Liver (tissue), 7 donors: ENCODE measurements at regions not wholly inside any gene's neighbourhood (a gene's known extent, or its start where the extent isn't known, plus 50 kb on each side); places are given as distances from the start of the nearest gene placed in this dataset.
"Not testable (repeated sequence)": the region's sequence is repeated elsewhere in the genome, so short reads cannot be mapped to it uniquely, and the experiment has no call there.

ENCODE experiments used
- DNase-seq: peaks from one replicate; pipeline ENCODE4 v3.0.0-alpha.2; 2017; ENCODE audit warnings: low spot score
- H3K27ac ChIP-seq, 2 donors: one replicate each; pipeline ENCODE4 v1.7.0; 2013; ENCODE audit warnings: inconsistent platforms in 2 of 2, low read length in 2 of 2, control low read depth in 1 of 2, low read depth in 1 of 2, mild to moderate bottlenecking in 1 of 2
- H3K27me3 ChIP-seq, 4 donors: one replicate each; pipeline versions ENCODE4 v1.6.1 to v1.7.0; 2013; ENCODE audit warnings: low read length in 3 of 4, inconsistent platforms in 1 of 4, mild to moderate bottlenecking in 1 of 4, moderate library complexity in 1 of 4; ENCODE audit not compliant: control insufficient read depth in 4 of 4, insufficient read depth in 4 of 4
- H3K36me3 ChIP-seq, 4 donors: one replicate each; pipeline versions ENCODE4 v1.6.1 to v1.7.0; 2013; ENCODE audit warnings: low read length in 3 of 4, mild to moderate bottlenecking in 3 of 4, low read depth in 1 of 4, moderate library complexity in 1 of 4; ENCODE audit not compliant: control insufficient read depth in 4 of 4, insufficient read depth in 3 of 4
- H3K4me1 ChIP-seq, 4 donors: one replicate each; pipeline versions ENCODE4 v1.6.1 to v1.7.0; 2013; ENCODE audit warnings: low read length in 3 of 4, mild to moderate bottlenecking in 3 of 4, moderate library complexity in 1 of 4; ENCODE audit not compliant: control insufficient read depth in 4 of 4, insufficient read depth in 4 of 4
- H3K4me3 ChIP-seq, 3 donors: one replicate each; pipeline versions ENCODE4 v1.6.1 to v1.7.0; 2013; ENCODE audit warnings: low read length in 3 of 3, control low read depth in 1 of 3, low read depth in 1 of 3, mild to moderate bottlenecking in 1 of 3
- H3K9ac ChIP-seq, 2 donors: one replicate each; pipeline ENCODE4 v1.7.0; 2013; ENCODE audit warnings: low read length in 2 of 2, mild to moderate bottlenecking in 2 of 2, moderate library complexity in 2 of 2, control low read depth in 1 of 2, low read depth in 1 of 2
- H3K9me3 ChIP-seq, 4 donors: one replicate each; pipeline versions ENCODE4 v1.6.1 to v1.7.0; 2013; ENCODE audit warnings: low read length in 3 of 4; ENCODE audit not compliant: control insufficient read depth in 4 of 4
- EGR1 ChIP-seq, 2 donors: IDR thresholded peaks; 2 replicates each; pipeline ENCODE4 v1.6.1; 2016 to 2018; ENCODE audit warnings: antibody characterized with exemption in 2 of 2, low read depth in 2 of 2
- WGBS: extraction: QIAGEN DNeasy Blood & Tissue Kit; methylation state at CpG from one replicate; pipeline ENCODE4 v1.1.7; 2013; 5-methylcytosine and 5-hydroxymethylcytosine counted together
- donor health status: healthy.
- donor health status: healthy.
- donor health status: healthy.
- donor health status: healthy.

- peak; percentile 29 for DNase-seq
- TF ChIP-seq EGR1 (IDR thresholded peaks at IDR 0.05; ENCODE audit: low read depth in 2 of 2): peak in 1 of 2 donors; percentile 46
- not testable (repeated sequence) for H3K9ac ChIP-seq, H3K27me3 ChIP-seq, H3K4me1 ChIP-seq, H3K9me3 ChIP-seq, H3K27ac ChIP-seq, H3K36me3 ChIP-seq, H3K4me3 ChIP-seq
- WGBS: 39% methylated on average over 13 of the region's 17 CpGs
Observed at GRCh38 chr21:6565190-6566094, 3955.9 kb upstream of the TPTE start.

GRCh38 chr21:6567542-6567941, 3953.8 kb upstream of the TPTE start:
- WGBS: 52% methylated on average over 4 of the region's 5 CpGs
- not testable (repeated sequence) for H3K27me3 ChIP-seq, H3K36me3 ChIP-seq, H3K4me3 ChIP-seq, H3K9me3 ChIP-seq, H3K4me1 ChIP-seq, H3K9ac ChIP-seq, H3K27ac ChIP-seq, DNase-seq

GRCh38 chr21:6569152-6569551, 3952.2 kb upstream of the TPTE start:
- H3K27ac ChIP-seq, H3K27me3 ChIP-seq, H3K4me3 ChIP-seq, H3K9ac ChIP-seq, DNase-seq, H3K9me3 ChIP-seq, H3K36me3 ChIP-seq, H3K4me1 ChIP-seq: not testable (repeated sequence)
- no CpG with 5 or more reads among the region's 16 CpGs for WGBS

- H3K9me3 ChIP-seq, H3K36me3 ChIP-seq, H3K4me1 ChIP-seq, H3K27ac ChIP-seq, DNase-seq, H3K9ac ChIP-seq, H3K27me3 ChIP-seq, H3K4me3 ChIP-seq: not testable (repeated sequence)
- no CpG with 5 or more reads among the region's 19 CpGs for WGBS
Observed at GRCh38 chr21:6569587-6570392, 3951.6 kb upstream of the TPTE start.

GRCh38 chr21:6570700-6571368, 3950.5 kb upstream of the TPTE start:
- H3K9ac ChIP-seq, DNase-seq, H3K27me3 ChIP-seq, H3K9me3 ChIP-seq, H3K36me3 ChIP-seq, H3K4me1 ChIP-seq, H3K4me3 ChIP-seq, H3K27ac ChIP-seq: not testable (repeated sequence)
- no CpG with 5 or more reads among the region's 24 CpGs for WGBS

- not testable (repeated sequence) for H3K4me3 ChIP-seq, H3K27ac ChIP-seq, DNase-seq, H3K9me3 ChIP-seq, H3K9ac ChIP-seq, H3K36me3 ChIP-seq, H3K4me1 ChIP-seq, H3K27me3 ChIP-seq
- no CpG with 5 or more reads among the region's 15 CpGs for WGBS
Observed at GRCh38 chr21:6573576-6573975, 3947.8 kb upstream of the TPTE start.

GRCh38 chr21:6579801-6580200, 3941.6 kb upstream of the TPTE start:
- WGBS: no CpG with 5 or more reads among the region's 7 CpGs
- DNase-seq, H3K4me3 ChIP-seq, H3K36me3 ChIP-seq, H3K4me1 ChIP-seq, H3K9ac ChIP-seq, H3K27ac ChIP-seq, H3K9me3 ChIP-seq, H3K27me3 ChIP-seq: not testable (repeated sequence)
